GM18907 (cell line): ENCODE measurements at regions not wholly inside any gene's neighbourhood (a gene's known extent, or its start where the extent isn't known, plus 50 kb on each side); places are given as distances from the start of the nearest gene placed in this dataset.

Source experiments
- ATAC-seq: cut with Tn5 transposase; IDR thresholded peaks from one replicate; pipeline ENCODE4 v1.9.1; 2021; ENCODE audit warnings: mild to moderate bottlenecking, moderate library complexity; ENCODE audit not compliant: unreplicated experiment

DNA sequence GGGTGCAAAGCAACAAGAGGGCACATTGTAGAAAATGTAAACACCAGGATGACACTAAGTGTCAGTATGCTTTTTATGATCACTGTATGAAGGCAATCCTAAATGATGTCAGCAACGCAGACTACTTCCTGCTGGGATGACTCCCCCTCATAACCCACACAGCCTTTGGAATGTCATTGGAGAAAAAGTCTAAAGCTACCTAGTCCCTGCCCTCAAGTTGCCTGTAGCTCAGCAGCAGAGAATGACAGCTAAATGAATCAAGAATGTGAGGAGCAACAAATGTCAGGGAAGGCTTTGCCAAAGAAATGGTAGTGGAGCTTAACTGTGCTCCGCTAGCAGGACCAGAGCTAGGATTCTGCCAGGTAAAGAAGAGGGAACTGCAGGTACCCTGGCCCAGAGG, 555.6 kb downstream of the CD83 start:
- no peak for ATAC-seq

GRCh38 chr6:14674458-14674857, 556.9 kb downstream of the CD83 start:
- no peak for ATAC-seq

GRCh38 chr6:14674867-14675648, 557.5 kb downstream of the CD83 start:
- no peak for ATAC-seq

- no peak for ATAC-seq
These were observed 558.5 kb downstream of the CD83 start for GRCh38 chr6:14676064-14676463.

DNA sequence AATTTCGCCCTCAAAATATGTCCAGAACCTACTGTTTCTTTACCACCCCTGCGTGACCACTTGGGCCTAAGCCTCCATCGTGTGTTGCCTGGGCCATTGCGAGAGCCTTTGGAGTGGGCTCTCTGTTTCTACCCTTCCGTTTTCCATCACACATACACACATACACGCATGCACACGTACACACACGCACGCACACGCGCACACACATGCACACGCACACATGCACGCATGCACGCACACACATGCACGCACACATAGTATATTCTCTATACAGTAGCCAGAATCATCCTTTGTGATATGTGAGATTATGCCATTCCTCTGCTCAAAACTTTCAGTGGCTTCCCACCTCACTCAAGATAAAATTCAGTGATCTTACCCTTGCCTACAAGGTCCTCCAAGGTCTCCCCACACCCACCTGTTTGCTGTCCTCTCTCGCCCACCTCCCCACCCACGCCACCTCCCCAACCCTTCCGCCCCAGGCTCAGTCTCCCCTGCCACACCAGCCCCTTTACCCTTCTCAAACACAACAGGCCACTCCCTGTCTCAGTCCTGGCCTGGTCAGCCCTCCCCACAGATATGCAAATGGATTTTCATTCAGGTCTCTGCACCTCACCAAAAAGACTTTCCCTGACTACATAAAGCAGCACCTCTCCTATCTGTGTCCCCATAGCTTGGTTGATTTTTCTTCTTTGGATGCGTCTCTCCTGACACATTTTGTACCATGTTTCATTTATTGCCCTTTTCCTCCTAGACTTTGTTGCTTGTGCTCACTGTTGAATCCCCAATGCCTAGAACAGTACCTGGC, 559.6 kb downstream of the CD83 start:
- ATAC-seq = no peak

- no peak for ATAC-seq
These were observed 564.0 kb upstream of the JARID2 start for GRCh38 chr6:14681699-14682487.

DNA sequence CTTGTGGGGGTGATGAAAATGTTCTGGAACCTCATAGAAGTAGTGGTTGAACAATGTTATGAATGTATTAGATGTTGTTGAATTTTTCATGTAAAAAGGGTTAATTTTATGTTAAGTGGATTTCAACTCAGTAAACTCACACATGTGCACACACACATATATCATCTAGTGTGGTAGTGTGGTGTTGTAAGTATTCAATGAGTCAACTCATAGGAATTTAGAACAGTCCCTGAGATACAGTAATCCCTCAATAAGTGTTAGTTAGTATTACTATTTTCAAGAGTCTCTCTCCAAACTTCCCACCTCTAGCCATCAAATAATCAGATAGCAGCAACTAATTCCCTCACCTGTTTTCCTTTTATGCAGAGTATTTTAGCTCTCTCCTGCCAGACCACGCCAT, 563.1 kb upstream of the JARID2 start:
- ATAC-seq = no peak

DNA sequence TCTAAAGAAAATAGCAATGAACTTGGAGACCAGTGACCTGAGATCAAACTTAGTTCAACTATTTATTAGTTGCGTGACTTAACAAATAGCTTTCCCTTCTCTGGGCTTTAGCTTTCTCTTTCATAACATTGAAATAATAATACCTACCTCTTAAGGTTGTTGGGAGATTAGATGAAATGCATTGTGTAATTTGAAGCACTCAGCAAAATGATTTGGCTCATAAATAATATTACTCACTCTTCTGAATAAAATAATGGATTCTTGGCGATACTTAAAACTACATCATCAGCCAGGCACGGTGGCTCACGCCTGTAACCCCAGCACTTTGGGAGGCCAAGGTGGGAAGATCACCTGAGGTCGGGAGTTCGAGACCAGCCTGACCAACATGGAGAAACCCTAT, 556.2 kb upstream of the JARID2 start:
- no peak for ATAC-seq

DNA sequence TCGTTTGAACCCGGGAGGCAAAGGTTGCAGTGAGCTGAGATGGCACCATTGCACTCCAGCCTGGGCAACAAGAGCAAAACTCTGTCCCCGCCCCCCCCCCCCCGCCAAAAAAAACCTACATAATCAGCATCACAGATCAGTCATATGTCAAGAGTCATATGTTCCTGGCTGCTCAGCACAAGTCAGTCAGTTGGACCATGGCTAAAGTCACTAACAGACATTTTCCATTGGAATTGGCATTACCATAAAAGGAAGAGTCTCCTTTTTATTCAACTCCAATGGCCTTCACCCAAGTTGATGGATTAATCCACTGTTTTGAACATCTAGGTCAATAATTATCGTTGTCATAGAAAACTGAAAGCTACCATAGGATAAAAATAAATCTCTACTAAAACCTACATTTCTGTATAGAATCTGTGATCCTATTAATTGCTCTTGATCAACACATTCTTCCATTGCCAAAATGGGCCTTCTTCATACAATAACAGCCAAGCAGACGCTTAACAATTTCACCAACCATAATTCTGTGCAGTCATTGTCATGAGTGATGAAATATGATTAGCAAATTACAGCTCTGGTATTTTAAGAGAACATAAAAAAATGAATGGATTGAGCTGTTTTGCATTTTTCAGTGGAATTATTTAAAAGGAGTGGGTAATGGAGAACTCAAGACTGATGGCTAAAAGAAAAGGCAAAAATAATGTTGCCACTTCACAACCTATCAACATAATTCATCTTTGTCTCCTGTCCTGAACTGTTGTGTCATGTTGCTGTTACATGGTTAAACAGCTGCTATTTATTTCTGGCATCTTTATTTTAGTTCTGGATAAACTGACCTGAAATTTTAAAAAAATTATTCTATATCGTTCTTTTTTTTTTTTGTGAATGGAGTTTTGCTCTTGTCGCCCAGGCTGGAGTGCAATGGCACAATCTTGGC, 555.5 kb upstream of the JARID2 start:
- ATAC-seq = no peak

DNA sequence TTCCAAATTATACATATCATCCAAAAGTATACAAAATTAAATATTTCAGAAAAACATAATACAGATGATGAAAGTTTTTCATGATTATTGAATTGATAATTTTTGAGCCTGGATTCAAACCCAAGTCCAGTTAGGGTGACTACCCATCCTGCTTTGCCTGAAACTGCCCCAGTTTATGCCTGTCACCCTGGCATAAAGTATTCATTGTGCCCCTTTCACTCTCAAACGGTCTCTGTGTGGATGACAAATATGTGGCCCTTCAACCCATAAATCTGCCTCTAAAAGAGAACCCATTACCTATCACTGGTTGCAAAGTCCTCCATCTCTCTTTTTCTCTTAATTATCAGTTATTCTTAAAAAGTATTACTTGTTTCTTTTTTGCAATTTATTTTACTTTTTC, 553.7 kb upstream of the JARID2 start:
- ATAC-seq = no peak

DNA sequence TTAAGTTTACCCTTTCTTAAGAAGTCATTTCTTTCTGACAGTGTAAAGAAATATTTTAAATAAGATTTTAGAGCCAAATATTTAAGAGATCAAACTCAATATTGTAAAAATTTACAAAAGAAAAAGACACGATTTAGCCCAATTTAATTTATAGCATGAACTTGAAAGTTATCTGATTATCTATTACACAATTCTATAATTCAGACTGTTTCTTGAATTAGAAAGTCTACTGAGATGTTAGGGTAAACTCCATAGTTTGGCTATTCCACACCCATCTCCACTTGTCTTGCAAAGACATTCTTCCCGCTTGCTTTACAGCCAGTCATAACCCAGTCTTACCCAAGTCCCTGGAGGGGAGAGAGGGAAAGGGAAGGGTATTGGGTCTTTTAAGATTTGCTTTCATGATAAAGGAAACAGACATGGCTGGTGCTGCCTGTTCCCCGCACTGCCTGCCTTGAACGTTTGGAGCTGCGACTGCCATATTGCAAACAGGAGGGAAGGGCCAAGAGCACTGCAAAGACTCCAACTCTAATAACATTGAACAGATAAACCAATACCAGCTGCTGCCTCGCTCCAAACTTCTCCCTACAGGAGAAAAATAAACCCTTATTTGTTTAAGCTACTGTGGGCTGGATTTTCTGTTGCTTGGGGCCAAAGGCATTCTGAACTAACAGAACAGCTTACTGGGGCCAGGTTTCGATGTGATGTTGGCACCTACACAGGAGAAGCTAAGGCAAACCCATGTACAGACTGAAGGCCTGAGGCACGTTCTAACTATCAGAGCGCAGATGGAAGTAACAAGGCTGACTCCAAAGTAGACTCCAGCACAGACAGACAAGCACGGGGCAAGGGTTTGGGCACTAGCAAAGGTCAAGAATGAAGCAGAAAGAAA, 552.3 kb upstream of the JARID2 start:
- no peak for ATAC-seq

GRCh38 chr6:14694308-14694707, 551.6 kb upstream of the JARID2 start:
- no peak for ATAC-seq

- no peak for ATAC-seq
These were observed 550.3 kb upstream of the JARID2 start for GRCh38 chr6:14695579-14695978.

GRCh38 chr6:14696367-14696766, 549.5 kb upstream of the JARID2 start:
- ATAC-seq = no peak

- no peak for ATAC-seq
These were observed 548.4 kb upstream of the JARID2 start for GRCh38 chr6:14697427-14697826.

DNA sequence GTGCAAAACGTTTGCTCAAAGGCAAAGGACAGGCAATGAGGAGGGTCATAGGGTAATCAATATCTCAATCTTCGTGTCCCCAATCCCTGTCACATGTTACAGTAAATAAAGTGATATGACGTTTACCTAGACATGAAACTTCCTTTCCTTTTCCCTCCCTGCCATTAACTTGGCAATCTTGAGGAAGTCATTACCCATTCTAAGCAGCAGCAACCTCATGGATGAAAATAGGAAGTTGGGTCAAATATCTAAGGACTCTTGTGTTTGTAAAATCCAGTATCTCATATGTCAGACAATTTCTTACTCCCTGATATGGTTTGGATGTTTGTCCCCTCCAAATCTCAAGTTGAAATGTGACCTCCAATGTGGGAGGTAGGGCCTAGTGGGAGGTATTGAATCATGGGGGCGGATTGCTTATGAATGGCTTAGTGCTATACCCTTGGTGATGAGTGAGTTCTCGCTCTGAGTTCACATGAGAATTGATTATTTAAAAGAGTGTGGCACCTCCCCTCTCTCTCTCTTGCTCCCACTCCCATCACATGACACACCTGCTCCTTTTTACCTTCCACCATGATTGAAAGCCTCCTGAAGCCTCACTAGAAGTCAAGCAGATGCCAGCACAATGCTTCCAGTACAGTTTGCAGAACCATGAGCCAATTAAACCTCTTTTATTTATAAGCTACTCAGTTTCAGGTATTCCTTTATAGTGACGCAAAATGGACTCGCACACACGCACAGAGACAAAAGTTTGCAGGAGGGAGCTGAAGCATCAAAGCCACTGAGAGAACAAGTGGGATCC, 545.9 kb upstream of the JARID2 start:
- ATAC-seq = no peak

DNA sequence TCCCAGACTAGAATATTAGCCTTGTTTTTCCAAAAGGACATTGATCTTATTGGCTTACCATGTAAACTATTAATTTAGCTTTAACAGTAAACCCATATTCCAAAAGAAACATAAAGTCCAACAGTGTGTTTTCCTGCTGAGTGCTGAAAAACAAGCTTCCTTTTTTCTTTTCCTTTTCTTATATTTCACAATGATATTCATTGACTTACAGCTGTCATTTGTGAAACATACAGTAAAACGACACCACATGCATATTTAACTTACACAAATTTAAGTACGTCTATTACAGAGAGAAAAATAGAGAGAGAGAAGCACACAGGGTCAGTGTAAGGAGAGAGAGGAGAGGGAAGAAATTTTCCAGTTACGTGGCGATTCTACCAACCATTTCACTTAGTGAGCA, 543.9 kb upstream of the JARID2 start:
- no peak for ATAC-seq

GRCh38 chr6:14702678-14703077, 543.2 kb upstream of the JARID2 start:
- no peak for ATAC-seq

DNA sequence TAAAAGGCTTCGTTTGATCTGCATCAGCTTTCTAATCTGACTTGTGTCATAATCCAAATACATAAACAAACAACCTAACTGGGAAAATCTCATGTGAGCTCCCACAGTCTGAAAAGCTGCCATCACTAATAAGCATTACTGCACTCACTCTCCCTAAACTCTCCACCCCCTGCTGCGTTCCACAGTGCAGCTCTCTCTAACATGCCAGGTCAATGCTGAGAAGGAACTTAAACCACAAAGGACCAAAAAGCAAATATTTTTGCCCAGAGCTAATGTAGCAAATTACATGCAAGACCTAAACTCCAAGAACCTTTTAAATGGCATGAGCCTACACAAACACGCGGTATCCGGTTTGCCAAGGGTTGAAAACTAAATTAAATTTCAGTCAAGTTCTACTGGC, 542.3 kb upstream of the JARID2 start:
- no peak for ATAC-seq
